HG03354 (cell line): ENCODE measurements at regions not wholly inside any gene's neighbourhood (a gene's known extent, or its start where the extent isn't known, plus 50 kb on each side); places are given as distances from the start of the nearest gene placed in this dataset.

ENCODE experiments used
- ATAC-seq: cut with Tn5 transposase; IDR thresholded peaks from one replicate; pipeline ENCODE4 v1.9.1; 2021; ENCODE audit warnings: mild to moderate bottlenecking; ENCODE audit not compliant: unreplicated experiment, poor library complexity, severe bottlenecking

GRCh38 chr2:78538322-78538721 lies 487.2 kb upstream of the REG3G start:
- no peak for ATAC-seq

- ATAC-seq, result no peak
Observed at GRCh38 chr2:78540255-78540654, 485.2 kb upstream of the REG3G start.

GRCh38 chr2:78541088-78541450 lies 484.4 kb upstream of the REG3G start:
- no peak for ATAC-seq

- ATAC-seq, result no peak
Observed at GRCh38 chr2:78541451-78542267, 483.8 kb upstream of the REG3G start.

- ATAC-seq, result no peak
Observed at GRCh38 chr2:78546843-78547242, 478.7 kb upstream of the REG3G start.

GRCh38 chr2:78549766-78550165 lies 475.7 kb upstream of the REG3G start:
- ATAC-seq, result no peak

GRCh38 chr2:78553866-78554647 lies 471.4 kb upstream of the REG3G start:
- ATAC-seq, result no peak

- no peak for ATAC-seq
Observed at GRCh38 chr2:78561876-78562275, 463.6 kb upstream of the REG3G start.

GRCh38 chr2:78564666-78565065 lies 460.8 kb upstream of the REG3G start:
- ATAC-seq, result no peak

- no peak for ATAC-seq
Observed at GRCh38 chr2:78568782-78569373, 456.6 kb upstream of the REG3G start.

GRCh38 chr2:78576409-78576808 lies 449.1 kb upstream of the REG3G start:
- ATAC-seq, result no peak

- no peak for ATAC-seq
Observed at GRCh38 chr2:78585871-78586270, 439.6 kb upstream of the REG3G start.

- no peak for ATAC-seq
Observed at GRCh38 chr2:78586316-78586715, 439.2 kb upstream of the REG3G start.

GRCh38 chr2:78589871-78590270 lies 435.6 kb upstream of the REG3G start:
- no peak for ATAC-seq

- no peak for ATAC-seq
Observed at GRCh38 chr2:78592491-78592890, 433.0 kb upstream of the REG3G start.

GRCh38 chr2:78601113-78601512 lies 424.4 kb upstream of the REG3G start:
- ATAC-seq, result no peak

- ATAC-seq, result no peak
Observed at GRCh38 chr2:78602862-78603261, 422.6 kb upstream of the REG3G start.

GRCh38 chr2:78606895-78607294 lies 418.6 kb upstream of the REG3G start:
- no peak for ATAC-seq

- no peak for ATAC-seq
Observed at GRCh38 chr2:78614726-78615125, 410.8 kb upstream of the REG3G start.

GRCh38 chr2:78615956-78616355 lies 409.5 kb upstream of the REG3G start:
- no peak for ATAC-seq

GRCh38 chr2:78634425-78634824 lies 391.1 kb upstream of the REG3G start:
- ATAC-seq, result no peak
